ENCODE measurements at regions not wholly inside any gene's neighbourhood (a gene's known extent, or its start where the extent isn't known, plus 50 kb on each side); places are given as distances from the start of the nearest gene placed in this dataset.

GRCh38 chr18:73446502-73446901 is 578.7 kb upstream of the NETO1 start:
- TF ChIP-seq POLR2A (IDR thresholded peaks at IDR 0.05) (no peak), CTCF (IDR thresholded peaks at IDR 0.05) (no peak)

Data from thyroid gland (tissue), 4 donors.